Putamen (tissue), 1 donor: ENCODE measurements at regions not wholly inside any gene's neighbourhood (a gene's known extent, or its start where the extent isn't known, plus 50 kb on each side); places are given as distances from the start of the nearest gene placed in this dataset.
"Not testable (repeated sequence)": the region's sequence is repeated elsewhere in the genome, so short reads cannot be mapped to it uniquely, and the experiment has no call there.

ENCODE experiments used
- DNase-seq: peaks from one replicate; pipeline ENCODE4 v3.0.0-alpha.2; 2016; ENCODE audit warnings: low spot score

- DNase-seq, result no peak
These were observed 446.1 kb upstream of the SULF2 start for GRCh38 chr20:48231253-48231930.

- no peak for DNase-seq
These were observed 444.9 kb upstream of the SULF2 start for GRCh38 chr20:48230216-48230615.

- no peak for DNase-seq
These were observed 442.1 kb upstream of the SULF2 start for GRCh38 chr20:48227381-48227780.

- no peak for DNase-seq
These were observed 441.4 kb upstream of the SULF2 start for GRCh38 chr20:48226642-48227041.

- no peak for DNase-seq
These were observed 439.3 kb upstream of the SULF2 start for GRCh38 chr20:48224533-48225050.

- no peak for DNase-seq
These were observed 438.4 kb upstream of the SULF2 start for GRCh38 chr20:48223715-48224114.

- DNase-seq, result no peak
These were observed 437.4 kb upstream of the SULF2 start for GRCh38 chr20:48222595-48223180.

- DNase-seq, result no peak
These were observed 434.9 kb upstream of the SULF2 start for GRCh38 chr20:48220033-48220633.

GRCh38 chr20:48219306-48219705, 434.0 kb upstream of the SULF2 start:
- no peak for DNase-seq

GRCh38 chr20:48217190-48217589, 431.9 kb upstream of the SULF2 start:
- no peak for DNase-seq

- no peak for DNase-seq
These were observed 430.3 kb upstream of the SULF2 start for GRCh38 chr20:48215536-48215935.

GRCh38 chr20:48214601-48215000, 429.3 kb upstream of the SULF2 start:
- no peak for DNase-seq

- not testable (repeated sequence) for DNase-seq
These were observed 428.4 kb upstream of the SULF2 start for GRCh38 chr20:48213635-48214034.

GRCh38 chr20:48212806-48213509, 427.7 kb upstream of the SULF2 start:
- no peak for DNase-seq

GRCh38 chr20:48211847-48212246, 426.6 kb upstream of the SULF2 start:
- no peak for DNase-seq

GRCh38 chr20:48211238-48211637, 426.0 kb upstream of the SULF2 start:
- DNase-seq, result no peak

- DNase-seq, result no peak
These were observed 425.1 kb upstream of the SULF2 start for GRCh38 chr20:48210111-48211027.

- no peak for DNase-seq
These were observed 423.8 kb upstream of the SULF2 start for GRCh38 chr20:48209102-48209501.

- DNase-seq, result no peak
These were observed 422.9 kb upstream of the SULF2 start for GRCh38 chr20:48208176-48208575.

- DNase-seq, result no peak
These were observed 422.2 kb upstream of the SULF2 start for GRCh38 chr20:48207505-48207904.

- no peak for DNase-seq
These were observed 420.5 kb upstream of the SULF2 start for GRCh38 chr20:48205786-48206185.
